Stimulated activated CD8-positive, alpha-beta memory T cell treated with anti-CD3 and anti-CD28 coated beads, Interleukin-2, amount 100 ng/mL, for 48 hours (primary cell): ENCODE measurements at regions not wholly inside any gene's neighbourhood (a gene's known extent, or its start where the extent isn't known, plus 50 kb on each side); places are given as distances from the start of the nearest gene placed in this dataset.

ENCODE experiments used
- DNase-seq, 2 donors: peaks; one replicate each; pipeline ENCODE4 v3.0.0-alpha.2; 2020; ENCODE audit warnings: low read depth in 2 of 2

DNA sequence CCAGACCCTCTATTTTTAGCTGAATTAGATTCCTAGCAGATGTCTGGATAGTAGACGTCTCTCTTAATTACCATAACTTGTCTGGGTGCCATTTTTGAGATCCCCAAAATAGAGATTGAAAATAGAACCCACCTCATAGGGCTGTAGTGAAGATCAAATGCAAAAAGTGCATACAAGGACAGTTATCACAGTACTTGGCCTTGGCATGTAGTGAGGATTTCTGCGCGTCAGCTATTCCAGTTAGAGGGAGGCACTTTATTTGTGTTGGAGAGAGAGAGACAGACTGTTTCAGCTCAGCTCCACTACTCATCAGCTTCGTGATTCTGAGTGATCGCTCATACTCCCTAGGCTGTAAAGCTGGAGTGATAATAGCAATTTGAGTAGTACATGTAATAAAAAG is 59.6 kb upstream of the CDH13 start:
- DNase-seq = no peak

DNA sequence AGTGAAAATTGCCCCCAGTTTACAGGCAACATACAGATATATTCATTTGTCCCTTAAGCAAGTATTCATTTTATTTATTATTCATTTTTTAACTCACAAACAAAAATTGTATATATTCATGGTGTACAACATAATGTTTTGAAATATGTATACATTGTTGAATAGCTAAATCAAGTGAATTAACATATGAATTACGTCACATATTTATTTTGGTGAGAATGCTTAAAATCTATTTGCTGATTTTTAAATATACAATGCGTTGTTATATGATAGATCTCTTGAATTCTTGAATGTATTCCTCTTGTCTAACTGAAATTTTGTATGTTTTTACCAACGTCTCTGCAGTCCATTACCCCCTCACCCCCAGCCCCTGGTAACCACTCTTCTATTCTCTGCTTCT is 63.4 kb upstream of the CDH13 start:
- DNase-seq = no peak

DNA sequence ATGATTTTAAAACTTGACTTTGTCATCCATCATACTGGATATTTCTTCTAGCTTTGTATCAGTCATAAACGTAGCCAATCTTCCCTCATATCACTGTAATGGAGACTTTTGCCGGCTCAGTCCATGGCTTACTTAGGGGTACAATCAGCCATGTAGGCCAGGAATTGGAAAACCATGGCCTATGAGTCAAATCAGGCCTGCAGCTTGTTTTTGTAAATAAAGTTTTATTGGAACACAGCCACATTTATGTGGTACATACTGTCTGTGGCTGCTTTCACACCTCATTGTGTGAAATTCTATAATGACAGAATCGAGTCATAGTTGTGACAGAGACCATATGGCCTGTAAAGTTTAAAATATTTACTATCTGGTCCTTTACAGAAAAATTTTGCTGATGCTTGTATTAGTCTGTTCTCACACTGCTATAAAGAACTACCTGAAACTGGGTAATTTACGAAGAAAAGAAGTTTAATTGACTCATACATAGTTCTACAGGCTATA is 64.5 kb upstream of the CDH13 start:
- DNase-seq = no peak

DNA sequence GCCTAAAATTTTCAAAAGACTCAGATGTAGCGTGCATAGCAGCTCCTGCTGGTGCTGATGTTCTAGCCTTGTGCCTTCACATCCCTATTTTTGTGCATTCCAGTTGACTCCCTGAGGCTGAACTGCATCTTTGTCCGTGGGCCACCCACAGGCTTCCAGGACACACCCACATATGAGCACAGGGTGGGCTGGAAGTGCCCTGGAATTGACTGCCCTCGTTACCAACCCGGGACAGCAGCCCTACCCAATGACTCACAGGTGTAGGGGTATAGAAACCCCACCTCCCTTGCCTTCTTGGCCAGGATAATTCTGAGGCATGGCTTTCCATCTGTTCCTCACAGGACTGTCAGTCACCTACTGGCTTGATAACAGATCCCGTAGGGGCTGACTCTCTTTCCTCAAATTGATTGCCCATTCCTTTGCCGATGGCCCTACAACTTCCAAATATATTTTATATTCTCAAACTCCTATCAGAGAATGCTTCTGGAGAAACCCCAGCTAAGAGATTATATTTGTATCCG is 65.9 kb upstream of the CDH13 start:
- DNase-seq = no peak

DNA sequence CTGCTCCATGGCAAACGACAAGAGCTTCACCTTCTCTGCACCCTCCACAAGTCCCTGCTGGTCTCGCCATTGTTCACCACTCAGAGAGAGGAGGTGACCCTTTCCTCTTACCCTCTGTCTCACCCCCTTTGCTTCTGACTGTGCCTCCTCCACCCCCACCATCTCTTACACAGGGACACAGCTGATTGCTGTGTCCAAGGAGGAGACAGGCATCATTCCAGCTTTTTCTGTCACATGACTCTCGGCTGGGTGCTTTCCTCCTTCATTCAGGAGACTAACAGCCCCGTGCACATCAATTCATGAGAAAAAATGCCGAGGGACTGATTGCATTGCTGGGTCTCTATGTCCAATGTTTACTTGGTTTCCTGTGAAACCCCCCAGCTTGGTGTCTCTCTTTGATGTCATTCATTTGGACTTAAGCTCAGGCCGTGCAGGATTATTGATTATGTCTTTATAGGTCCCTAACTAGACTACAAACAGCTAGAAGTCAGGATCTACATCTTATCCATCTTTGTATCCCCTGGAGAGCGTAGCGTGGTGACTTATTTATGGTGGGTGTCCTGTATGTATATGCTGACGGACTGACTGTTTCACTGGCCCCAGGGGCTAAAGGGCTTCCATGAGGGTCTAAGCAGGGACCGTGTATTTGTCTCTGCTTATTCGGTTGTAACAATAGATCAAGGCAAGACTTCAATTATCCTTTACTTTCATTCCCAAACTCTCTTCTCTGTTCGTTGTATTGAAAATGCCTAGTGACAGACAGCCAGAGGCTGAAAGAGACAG is 82.2 kb upstream of the CDH13 start:
- no peak for DNase-seq

DNA sequence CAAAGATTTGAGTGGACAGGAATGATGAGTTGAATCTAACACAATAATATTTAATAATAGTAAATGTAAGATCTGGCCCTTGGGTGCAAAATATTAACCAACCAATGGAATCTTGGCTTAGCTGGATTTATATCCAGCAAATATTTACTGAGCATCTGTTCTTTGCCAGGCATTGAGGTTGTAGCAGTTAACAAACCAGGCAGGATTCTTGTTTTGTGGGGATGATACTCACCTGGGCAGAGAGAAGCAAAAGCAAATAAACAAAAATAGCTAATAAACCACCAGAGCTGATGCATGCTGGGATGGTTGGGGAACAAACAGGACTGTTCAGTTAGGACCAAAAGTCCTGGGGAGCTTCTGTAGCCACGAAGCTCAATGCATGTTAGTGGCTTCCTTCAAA is 84.1 kb upstream of the CDH13 start:
- no peak for DNase-seq

DNA sequence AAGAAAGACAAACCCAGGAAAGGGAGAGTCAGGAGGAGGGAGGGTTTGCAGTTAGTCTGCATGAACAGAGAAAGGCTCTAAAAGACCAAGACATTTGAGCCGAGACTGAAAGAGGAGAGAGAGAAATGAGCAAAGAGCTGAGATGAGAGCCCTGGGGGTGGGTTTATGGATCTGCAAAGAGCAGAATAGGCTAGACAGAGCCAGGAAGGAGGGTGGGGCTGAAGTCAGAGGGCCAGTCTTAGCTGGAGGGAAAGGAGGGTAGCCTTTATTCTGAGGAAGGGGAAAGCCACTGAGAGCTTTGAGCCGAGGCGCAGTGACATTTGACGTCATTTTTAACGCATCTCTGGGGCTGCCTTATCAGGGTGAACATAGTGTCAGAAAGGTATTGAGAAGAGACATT is 85.7 kb upstream of the CDH13 start:
- no peak for DNase-seq

DNA sequence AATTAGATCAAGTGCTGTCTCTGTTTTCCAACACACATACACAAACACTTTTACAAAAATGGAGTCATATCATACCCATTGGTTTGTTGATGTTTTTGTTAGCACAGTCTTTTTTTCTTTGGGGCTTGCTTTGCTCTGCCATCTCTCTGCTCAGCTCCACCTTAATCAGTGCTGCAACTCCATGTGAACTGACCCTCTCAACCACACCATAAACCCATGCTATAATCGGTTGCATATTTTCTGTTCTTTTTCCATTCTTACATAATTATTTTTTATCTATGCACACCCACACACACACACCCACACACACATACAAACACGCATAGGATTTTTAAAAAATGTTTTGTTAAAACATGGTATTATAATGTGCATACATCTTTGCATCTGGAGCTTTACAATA is 91.0 kb upstream of the CDH13 start:
- no peak for DNase-seq

DNA sequence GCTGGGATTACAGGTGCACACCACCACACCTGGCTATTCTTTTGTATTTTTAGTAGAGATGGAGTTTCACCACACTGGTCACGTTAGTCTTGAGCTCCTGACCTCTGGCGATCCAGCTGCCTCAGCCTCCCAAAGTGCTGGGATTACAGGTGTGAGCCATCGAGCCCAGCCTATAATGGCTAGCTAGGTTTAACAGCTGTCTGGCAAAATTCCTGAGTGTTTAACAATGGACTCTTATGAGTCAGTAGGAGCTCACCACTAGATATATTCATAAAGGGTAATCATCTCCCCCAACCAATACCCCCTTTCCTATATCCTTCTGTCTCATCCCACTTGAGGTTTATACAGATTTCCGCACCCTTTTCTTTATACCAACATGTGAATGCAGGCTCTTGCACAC is 91.5 kb upstream of the CDH13 start:
- DNase-seq = no peak

DNA sequence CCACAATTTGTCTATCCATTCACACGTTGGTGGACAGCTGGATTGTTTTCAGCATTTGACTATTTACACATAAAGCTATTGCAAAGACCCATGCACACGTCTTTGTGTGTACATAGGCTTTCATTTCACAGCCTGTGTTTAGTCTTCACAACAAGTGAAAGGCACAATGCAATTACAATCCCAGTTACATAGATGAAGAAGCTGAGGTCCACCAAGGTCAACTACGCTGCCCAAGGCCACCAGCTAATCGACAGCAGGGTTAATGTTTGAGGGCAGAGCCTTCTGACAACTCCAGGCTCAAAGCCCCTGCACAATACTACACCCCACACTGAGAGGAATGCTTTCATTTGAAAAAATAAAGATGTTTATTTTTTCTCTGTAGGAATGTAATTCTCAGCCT is 93.6 kb upstream of the CDH13 start:
- DNase-seq = no peak

DNA sequence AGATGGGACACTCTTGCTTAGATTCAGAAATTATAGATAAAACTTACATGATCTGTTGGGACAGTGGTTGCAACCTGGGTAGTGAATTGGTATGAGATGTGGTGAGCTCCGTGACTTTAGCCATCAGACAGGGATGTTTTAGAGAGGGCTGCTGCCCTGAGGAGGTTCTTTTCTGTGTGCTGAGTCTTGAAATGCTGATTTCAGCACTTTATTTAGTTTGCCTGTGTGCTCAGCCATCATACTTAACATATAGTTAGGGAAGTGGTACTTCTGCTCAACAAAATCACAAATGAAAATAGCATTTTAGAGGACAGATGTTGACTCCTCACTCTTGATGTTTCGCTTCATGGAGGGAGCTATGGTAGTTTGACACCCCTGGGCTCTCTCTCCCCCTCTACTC is 95.9 kb upstream of the CDH13 start:
- DNase-seq = no peak

DNA sequence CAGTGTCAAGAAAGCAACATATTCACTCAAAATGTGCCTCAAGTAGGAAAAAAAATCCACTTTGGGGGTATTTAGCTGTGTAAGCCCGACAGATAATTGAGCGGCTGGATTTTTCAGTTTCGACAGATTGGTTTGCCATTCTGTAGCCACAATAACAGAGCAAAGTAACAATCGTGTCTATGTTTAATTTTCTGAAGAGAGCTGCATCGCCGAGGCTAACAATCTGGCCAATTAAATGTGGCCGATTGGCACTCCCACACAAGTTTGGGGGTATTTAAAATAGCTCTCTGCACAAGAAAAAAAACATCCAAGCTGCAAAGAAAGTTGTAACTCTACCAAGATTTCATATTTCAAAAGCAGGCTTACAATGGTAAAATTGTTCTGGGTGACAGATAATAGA is 99.7 kb upstream of the CDH13 start:
- no peak for DNase-seq

DNA sequence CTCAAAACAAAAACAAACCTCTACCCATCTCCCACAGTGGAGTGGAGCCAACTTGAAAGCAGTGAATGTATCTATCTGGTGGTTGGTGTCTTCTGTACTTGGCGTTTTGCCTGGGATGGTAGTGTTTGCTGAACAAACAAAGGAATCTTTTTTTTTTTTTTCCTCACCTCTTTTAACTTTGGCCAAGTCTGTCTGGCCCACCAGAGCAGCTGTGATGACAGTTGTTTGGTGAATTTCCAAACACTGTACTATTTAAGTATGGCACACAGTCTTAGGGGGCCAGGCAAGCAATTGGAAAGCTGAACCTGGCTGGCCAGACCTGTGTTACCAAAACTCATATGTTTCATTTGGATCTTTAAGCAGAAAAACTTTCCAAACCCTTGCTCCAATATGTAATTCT is 101.8 kb upstream of the CDH13 start:
- DNase-seq = no peak

DNA sequence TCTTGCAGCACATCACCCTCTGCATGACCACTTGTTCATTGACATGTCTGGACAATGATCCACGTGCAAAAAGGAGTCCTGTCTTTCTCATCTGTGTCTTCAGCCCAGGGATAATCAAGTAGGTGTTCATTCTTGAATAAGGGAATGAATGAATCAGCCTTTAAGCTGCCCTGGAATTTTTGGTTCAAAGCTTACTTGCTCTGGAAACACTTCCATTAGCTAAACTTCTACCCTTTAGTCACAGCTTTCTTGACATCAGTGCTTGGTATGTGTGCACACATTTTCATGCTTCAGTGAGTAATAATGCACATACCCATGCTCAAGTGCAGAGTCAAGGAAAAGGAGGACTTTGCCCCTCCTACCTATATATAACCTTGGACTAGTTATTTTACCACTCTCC is 103.0 kb upstream of the CDH13 start:
- DNase-seq = no peak

DNA sequence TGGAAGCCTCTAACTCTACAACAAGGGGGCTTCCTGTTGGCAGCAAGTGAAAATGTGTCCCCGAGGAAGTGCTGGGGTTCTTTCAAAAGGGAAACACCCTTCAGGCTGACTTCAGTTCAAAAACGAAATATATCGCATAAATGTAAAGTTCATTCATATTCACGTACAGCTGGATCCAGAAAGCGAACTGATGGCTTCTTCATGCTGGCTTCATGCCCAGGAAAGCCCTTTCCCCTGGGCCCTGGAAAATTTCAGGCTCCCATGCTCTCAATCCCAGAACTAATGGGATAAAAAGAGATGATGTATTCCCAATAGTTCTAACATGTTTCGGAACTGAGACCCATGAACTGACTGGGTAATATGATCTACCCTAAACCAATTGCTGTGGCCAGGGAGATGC is 104.7 kb upstream of the CDH13 start:
- no peak for DNase-seq

DNA sequence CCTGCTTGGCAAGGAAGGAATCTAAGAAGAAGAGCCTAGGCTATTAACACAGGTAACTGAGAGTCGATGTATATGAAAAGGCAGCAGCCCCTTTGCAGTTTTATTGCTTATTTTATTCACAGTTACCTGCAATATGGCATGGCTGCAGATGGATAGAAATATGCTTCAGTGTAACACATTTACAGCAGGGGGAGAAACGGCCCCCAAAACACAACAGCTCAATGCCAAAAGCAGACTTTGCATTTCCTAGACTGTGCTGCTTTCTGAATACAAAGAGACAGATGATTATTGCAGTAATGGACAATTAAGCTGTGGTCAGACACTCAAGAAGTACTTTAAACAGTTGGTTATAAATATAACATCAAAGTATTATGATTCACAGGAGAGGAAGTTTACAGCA is 108.0 kb upstream of the CDH13 start:
- DNase-seq = no peak

DNA sequence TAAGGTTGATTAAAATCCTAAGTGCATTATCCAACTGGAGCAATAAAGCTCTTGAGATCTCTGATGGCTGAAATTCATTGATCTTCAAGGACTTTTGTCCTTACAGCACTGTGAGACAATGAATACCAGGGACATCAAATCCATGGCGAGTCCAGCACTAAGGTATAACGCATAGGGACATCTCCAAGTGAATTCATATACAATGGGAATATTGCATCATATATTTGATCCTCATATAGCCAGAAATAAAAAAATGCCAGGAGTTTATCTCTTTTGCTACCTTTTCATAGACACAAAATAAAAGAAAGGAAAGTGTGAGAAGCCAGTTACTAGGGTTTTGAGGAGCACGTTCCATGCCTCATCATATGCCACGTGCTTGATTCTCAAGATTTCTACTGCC is 112.5 kb upstream of the CDH13 start:
- DNase-seq = no peak

DNA sequence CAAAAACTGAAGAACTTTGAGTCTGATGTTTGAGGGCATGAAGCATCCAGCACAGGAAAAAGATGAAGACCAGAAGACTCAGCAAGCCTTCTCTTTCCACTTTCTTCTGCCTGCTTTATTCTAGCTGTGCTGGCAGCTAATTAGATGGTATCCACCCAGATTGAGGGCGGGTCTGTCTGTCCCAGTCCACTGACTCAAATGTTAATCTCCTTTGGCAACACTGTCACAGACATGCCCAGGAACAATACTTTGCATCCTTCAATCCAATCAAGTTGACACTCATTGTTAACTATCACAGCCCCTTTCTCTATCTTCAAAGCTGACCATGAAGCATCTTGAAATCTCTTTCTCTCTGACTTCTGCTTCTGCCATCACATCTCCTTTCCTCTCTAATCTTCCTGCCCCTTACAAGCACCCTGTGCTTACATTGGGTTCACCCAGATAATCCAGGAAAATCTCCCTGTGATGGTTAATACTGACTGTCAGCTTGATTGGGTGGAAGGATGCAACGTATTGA is 115.9 kb upstream of the CDH13 start:
- no peak for DNase-seq

DNA sequence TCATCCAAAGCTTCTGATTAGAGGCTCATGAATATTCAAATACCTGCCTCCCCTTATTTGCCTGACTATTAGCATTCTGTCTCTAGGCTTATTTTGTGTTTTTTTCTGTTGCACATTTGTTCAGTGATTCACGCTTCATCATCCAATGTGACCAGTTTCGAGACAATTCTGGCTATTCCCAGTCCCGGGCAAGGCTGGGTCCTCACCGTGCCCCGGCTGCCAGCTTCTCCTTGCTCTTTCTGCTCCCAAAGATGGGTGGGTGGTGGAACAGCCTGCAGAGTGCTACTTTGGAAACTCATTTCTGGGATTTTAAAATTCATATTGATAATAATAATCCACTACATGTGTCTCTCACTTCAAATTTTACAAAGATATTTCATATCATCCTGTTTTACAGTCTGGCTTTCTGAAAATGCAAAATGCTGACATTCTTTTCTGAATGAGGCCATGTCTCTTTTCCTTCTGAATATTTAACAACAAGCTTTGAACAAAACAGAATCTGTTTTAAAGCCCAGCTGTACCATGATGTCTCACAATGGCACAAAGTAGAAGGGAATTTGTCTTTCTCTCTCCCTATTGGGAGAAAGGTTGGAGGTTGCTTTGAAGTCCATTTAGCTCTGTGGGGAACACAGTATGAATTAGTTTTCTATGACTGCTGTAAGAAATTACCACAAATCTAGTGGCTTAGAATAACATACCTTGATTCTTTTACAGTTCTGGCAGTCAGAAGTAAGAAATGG is 116.9 kb upstream of the CDH13 start:
- no peak for DNase-seq

DNA sequence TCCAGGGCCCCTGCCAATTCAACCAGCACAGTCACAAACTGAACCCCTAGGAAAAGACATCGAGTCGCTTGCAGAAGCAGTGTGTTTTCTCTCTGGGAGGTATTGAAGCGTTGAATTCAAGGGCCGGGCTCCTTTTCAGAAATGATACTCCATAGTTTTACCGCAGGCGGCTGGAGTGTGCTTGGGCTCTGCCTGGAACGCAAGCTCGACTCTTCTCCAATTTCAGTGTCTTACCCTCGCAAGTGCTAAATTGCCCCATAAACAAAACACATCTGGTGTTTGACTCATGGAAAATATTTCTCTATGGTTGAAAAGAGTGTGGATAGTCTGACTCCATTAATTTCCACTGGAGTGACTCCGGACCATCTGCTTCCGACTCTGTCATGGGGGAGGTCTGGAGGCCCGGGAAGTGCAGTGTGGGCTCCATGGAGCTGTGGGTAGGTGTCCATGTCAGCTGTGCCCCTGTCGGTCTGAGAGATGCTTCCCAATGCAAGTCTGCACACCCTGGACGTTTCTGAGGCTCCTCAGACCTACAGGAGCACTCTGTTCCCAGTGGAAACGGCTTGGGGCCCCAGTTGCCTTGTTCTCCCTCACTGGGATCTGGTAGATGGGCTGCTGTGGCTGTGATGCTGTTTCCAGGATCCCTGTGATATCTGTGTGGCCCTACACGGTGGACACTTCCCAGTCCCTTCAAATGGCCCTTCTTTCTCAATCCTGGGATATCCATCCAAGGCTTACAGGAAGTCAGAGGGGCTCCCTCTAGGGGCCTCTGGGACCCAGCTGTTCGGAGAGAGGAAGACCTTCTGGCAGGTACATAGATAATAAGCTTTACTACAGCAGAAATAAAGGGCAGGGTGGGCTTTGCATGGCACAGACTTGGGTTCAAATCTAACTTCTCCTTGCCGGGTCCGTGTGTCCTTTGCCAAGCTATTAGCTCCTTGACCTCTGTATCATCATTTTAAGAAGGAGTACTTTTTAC is 119.8 kb upstream of the CDH13 start:
- DNase-seq = no peak

DNA sequence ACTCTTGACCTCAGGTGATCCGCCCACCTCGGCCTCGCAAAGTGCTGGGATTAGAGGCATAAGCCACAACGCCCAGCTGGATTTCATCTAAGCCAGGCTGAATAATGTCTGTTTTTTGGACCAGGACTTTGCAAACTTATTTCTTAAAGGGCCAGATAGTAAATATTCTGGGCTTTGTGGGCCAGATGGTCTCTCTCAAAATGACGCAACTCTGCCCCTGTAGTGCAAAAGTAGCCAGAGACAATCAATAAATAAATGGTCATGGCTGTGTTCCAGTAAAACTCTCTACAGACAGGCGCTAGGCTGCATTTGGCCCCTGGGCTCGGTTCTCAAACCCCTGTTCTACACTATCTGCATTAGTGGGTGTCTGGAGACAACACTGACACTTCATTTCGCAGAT is 121.9 kb upstream of the CDH13 start:
- no peak for DNase-seq

DNA sequence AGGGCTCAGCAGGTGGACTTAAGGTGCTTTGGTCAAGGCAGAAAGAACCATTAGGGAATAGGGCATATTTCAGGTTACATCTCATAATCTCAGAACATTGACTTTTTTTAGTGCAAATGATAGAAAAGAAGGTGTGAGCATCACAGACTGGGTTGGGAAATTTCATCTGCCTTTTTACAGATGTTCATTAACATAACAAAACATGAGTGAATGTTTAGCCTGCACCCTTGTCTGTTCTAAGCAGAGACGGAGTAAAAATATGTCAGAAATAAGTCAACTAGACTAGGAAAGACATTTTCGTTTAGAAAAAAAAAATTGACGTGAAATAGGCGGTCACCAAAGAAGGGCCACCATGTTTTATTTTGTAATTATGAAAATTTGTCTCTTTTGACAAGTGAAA is 127.5 kb upstream of the CDH13 start:
- no peak for DNase-seq
